H1 (cell line): ENCODE measurements at regions not wholly inside any gene's neighbourhood (a gene's known extent, or its start where the extent isn't known, plus 50 kb on each side); places are given as distances from the start of the nearest gene placed in this dataset.

ENCODE experiments used
- GABPA ChIP-seq: IDR thresholded peaks from 2 replicates; pipeline ENCODE4 v1.6.1; 2011; ENCODE audit warnings: mild to moderate bottlenecking, low read length, moderate library complexity, borderline replicate concordance; ENCODE audit not compliant: insufficient read depth
- JUND ChIP-seq: IDR thresholded peaks from 2 replicates; pipeline ENCODE4 v1.6.1; 2011; ENCODE audit warnings: mild to moderate bottlenecking, improper control_type of control experiment, low read length
- RAD21 ChIP-seq, 2 experiments: IDR thresholded peaks in 1 of 2; conservative IDR thresholded peaks in 1 of 2; 2 replicates each; pipeline ENCODE4 v1.6.1; 2011; ENCODE audit warnings: low read depth in 2 of 2, low read length in 2 of 2, improper control_type of control experiment in 1 of 2, inconsistent platforms in 1 of 2, mild to moderate bottlenecking in 1 of 2, moderate library complexity in 1 of 2
- SAP30 ChIP-seq: fragments of 300-600 bp; sonication (generic); IDR thresholded peaks from 2 replicates; pipeline ENCODE4 v1.7.1; 2012; ENCODE audit warnings: low read length, moderate library complexity, mild to moderate bottlenecking, inconsistent platforms; ENCODE audit not compliant: insufficient read depth, insufficient replicate concordance
- SUZ12 ChIP-seq: fragments of 200-600 bp; sonication (generic); IDR thresholded peaks from 2 replicates; pipeline ENCODE4 v1.6.1; 2012; ENCODE audit warnings: mild to moderate bottlenecking, inconsistent platforms, low read length, moderate library complexity, mixed read lengths
- TBP ChIP-seq: IDR thresholded peaks from 2 replicates; pipeline ENCODE4 v1.6.1; 2011; ENCODE audit warnings: low read depth, low read length, improper control_type of control experiment

DNA sequence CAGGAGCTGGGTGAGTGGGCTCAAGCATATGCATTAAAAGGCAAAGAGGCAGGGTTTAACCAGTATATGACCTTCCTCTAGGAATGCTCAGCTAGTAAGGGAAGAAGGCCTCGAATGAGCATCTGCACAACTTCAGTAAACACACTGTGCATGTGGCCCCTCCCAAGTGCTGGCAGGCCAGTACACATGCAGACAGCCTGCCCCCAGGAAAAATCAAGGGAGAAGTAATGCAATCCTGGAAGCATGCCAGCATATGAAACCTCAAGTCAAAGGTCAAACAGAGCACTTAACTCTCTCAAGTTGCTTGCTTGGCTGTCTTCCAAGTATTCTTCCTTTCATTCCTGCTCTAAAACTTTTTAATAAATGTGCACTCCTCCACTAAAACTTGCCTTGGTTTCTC is 208.4 kb downstream of the ACTR3B start (continued):
- TF ChIP-seq SUZ12 = no peak
- TF ChIP-seq TBP = no peak
- no peak for TF ChIP-seq GABPA
- TF ChIP-seq JUND = no peak
- TF ChIP-seq RAD21 (IDR thresholded peaks at IDR 0.05 in 1 of 2, conservative IDR thresholded peaks at IDR 0.05 in 1 of 2; ENCODE audit: low read depth in 2 of 2, low read length in 2 of 2) = no peak
- no peak for TF ChIP-seq SAP30
